BJ (cell line): ENCODE measurements at regions not wholly inside any gene's neighbourhood (a gene's known extent, or its start where the extent isn't known, plus 50 kb on each side); places are given as distances from the start of the nearest gene placed in this dataset.

Experiments
- CTCF ChIA-PET: fragments of 350-600 bp; formaldehyde crosslinking; extraction: SDS; loops from one replicate; lab custom pipeline; 2021; ENCODE audit warnings: antibody characterized with exemption, inconsistent platforms; lab: Yijun Ruan, JAX
- POLR2A ChIA-PET: fragments of 300-600 bp; sonication (Branson Sonifier 250); formaldehyde crosslinking; extraction: SDS; loops from one replicate; lab custom pipeline; 2021; ENCODE audit warnings: antibody characterized with exemption; lab: Charles Lee
- DNase-seq: peaks from one replicate; pipeline ENCODE4 v3.0.0-alpha.2; 2011; ENCODE audit warnings: low read depth
- H3K27me3 ChIP-seq: 2 replicates; pipeline ENCODE4 v1.6.0; 2011; ENCODE audit warnings: low read length; ENCODE audit not compliant: control insufficient read depth, insufficient read depth
- H3K36me3 ChIP-seq: 2 replicates; pipeline ENCODE4 v1.5.1; 2011; ENCODE audit warnings: low read length; ENCODE audit not compliant: control insufficient read depth, insufficient read depth
- H3K4me3 ChIP-seq: 2 replicates; pipeline ENCODE4 v1.5.1; 2011; ENCODE audit warnings: low read depth, mild to moderate bottlenecking, control low read depth, low read length
- CTCF ChIP-seq: IDR thresholded peaks from 2 replicates; pipeline ENCODE4 v1.5.1; 2011; ENCODE audit warnings: low read depth, mild to moderate bottlenecking, control low read depth, inconsistent platforms, low read length, moderate library complexity; ENCODE audit not compliant: insufficient read depth

- no peak for TF ChIP-seq CTCF
- H3K4me3 ChIP-seq: no peak overlapping the region
- no peaks in the 10 kb centered on the region for H3K36me3 ChIP-seq
- CTCF ChIA-PET: no interaction called here
- POLR2A ChIA-PET: no interaction called here
- no peaks in the 10 kb centered on the region for H3K27me3 ChIP-seq
- no peak for DNase-seq
Observed at GRCh38 chr4:33616121-33616520, 2628.2 kb downstream of the ARAP2 start.

- no peak for TF ChIP-seq CTCF
- Histone ChIP-seq H3K4me3 (no peak overlapping the region), H3K27me3 (no peaks in the 10 kb centered on the region), H3K36me3 (no peaks in the 10 kb centered on the region)
- ChIA-PET POLR2A (no interaction called here), CTCF (no interaction called here)
- DNase-seq: no peak
Observed at GRCh38 chr4:33625748-33626147, 2618.6 kb downstream of the ARAP2 start.

- ChIA-PET POLR2A (no interaction called here), CTCF (no interaction called here)
- TF ChIP-seq CTCF: no peak
- no peak for DNase-seq
- Histone ChIP-seq H3K4me3 (no peak overlapping the region), H3K36me3 (no peaks in the 10 kb centered on the region), H3K27me3 (no peaks in the 10 kb centered on the region)
Observed at GRCh38 chr4:33626221-33626620, 2618.1 kb downstream of the ARAP2 start.

- Histone ChIP-seq H3K36me3 (no peaks in the 10 kb centered on the region), H3K27me3 (no peaks in the 10 kb centered on the region), H3K4me3 (no peak overlapping the region)
- TF ChIP-seq CTCF: no peak
- ChIA-PET POLR2A (no interaction called here), CTCF (no interaction called here)
- no peak for DNase-seq
Observed at GRCh38 chr4:33628296-33628695, 2616.0 kb downstream of the ARAP2 start.

- no peak for DNase-seq
- no peaks in the 10 kb centered on the region for H3K27me3 ChIP-seq
- POLR2A ChIA-PET: no interaction called here
Observed at GRCh38 chr4:33649015-33649414, 2595.3 kb downstream of the ARAP2 start.

More at GRCh38 chr4:33649015-33649414, 2595.3 kb downstream of the ARAP2 start:
- CTCF ChIA-PET: interaction anchor here (0.6 to 1.7 kb wide), 15 partner anchors 8 to 1071 kb away, joined by 3 to 9 read pairs (median 3); no protein-coding TSS in a partner anchor
- Histone ChIP-seq H3K4me3 (no peak overlapping the region), H3K36me3 (no peaks in the 10 kb centered on the region)
- TF ChIP-seq CTCF: peak; percentile 82
